T-helper 9 cell (primary cell): ENCODE measurements at regions not wholly inside any gene's neighbourhood (a gene's known extent, or its start where the extent isn't known, plus 50 kb on each side); places are given as distances from the start of the nearest gene placed in this dataset.

Source experiments
- DNase-seq: peaks from one replicate; pipeline ENCODE4 v3.0.0-alpha.2; 2020

GRCh38 chr15:99440551-99441443, 125.0 kb upstream of the MEF2A start:
- no peak for DNase-seq

DNA sequence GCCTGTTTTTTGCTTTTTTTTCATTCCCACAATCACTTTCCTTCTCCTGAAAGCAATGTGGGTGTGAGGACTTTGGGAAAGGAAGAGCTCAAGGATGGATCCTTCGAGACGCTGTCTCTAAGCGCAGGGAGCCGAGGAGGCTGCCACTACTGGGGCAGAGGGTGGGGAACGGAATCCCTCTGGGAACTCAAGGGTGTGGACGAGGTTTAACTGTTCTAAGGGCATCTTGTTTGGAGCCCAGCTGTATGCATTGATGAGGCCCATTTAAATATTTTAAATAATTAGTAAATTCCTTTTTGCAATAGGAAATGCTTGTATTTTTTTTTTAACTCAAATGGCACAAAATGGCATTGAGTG, 124.4 kb upstream of the MEF2A start:
- no peak for DNase-seq

GRCh38 chr15:99441871-99442251, 123.9 kb upstream of the MEF2A start:
- no peak for DNase-seq

- no peak for DNase-seq
Observed at GRCh38 chr15:99442252-99442897, 123.4 kb upstream of the MEF2A start.

DNA sequence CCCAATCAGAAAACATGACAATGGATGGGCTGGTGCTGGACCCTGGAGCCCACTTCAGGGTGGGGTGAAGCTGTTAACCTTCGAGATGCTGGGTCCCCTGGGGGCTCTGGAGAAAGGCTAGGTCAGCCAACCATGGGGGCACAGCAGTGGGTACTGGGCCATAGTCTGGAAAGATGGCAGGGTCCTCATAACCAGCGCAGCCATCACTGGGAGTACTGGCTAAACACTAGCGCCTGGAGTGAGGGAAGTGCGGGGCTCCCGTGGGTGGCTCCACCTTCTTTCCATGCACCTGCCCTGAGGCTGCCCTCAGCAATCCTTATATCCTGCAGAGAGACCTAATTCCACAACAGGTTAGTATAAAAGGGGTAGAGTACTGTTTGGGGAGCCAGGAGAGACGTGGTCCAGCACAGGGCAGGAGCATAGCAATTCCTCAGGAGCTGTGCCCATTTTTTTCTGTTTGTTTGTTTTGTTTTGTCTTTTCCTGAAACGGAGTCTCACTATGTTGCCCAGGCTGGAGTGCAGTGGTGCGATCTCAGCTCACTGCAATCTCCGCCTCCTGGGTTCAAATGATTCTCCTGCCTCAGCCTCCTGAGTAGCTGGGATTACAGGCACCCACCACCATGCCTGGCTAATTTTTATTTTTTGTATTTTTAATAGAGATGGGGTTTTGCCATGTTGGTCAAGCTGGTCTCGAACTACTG, 122.6 kb upstream of the MEF2A start:
- DNase-seq = no peak

DNA sequence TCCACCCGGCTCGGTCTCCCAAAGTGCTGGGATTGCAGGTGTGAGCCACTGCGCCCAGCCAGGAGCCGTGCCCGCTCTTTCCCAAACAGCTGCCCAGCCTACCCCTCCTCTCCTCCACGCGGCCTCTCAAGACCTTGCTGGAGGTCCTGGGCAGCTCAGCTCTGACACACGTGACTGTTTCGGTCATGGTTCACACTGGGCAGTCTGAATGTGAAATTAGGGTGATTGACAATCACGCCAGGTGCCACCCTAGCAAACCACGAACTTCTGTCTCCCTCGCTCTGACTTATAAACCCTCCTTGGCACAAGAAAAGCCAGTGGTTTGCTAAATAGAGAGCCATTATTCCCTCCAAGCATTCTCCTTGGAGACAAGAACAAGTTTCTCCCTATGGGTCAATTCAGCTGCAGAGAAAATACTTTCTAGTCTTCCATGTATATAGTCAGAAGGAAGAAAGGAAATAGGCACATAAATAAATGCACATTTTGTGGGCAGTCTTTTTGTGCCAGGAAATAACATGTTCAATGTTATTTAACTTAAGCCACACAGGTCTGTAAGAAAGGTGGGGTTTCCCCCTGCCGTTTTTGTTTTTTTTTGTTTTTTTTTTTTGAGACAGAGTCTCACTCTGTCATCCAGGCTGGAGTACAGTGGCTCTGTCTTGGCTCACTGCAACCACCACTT, 121.9 kb upstream of the MEF2A start:
- no peak for DNase-seq

DNA sequence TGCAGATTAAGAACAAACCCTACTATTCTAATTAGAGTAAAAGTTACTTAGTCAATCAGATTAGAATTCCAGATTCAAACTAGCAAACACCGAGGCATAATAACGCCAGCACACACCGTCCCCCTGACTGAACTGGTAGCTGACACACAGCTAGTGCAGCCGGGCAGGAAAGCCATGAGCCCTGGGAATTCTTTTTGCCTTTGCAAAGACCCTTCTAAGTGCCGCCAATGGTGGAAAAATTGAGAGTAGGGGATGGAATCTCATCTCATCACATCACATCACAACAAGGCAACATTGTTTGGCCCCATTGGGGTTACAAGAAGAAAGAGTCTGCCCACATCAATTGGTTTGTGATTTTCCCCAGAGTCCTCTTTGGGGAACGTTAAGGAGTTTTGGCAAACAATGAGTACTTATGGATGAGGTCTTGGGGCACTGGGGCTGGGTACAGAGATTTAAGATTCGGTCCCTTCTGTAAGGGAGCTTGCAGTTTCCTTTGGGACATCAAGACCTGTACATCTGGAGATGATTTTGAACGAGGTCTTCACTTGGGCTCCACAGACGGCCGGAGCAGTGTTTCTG, 120.4 kb upstream of the MEF2A start:
- no peak for DNase-seq

- DNase-seq = no peak
Observed at GRCh38 chr15:99446565-99447496, 119.0 kb upstream of the MEF2A start.

DNA sequence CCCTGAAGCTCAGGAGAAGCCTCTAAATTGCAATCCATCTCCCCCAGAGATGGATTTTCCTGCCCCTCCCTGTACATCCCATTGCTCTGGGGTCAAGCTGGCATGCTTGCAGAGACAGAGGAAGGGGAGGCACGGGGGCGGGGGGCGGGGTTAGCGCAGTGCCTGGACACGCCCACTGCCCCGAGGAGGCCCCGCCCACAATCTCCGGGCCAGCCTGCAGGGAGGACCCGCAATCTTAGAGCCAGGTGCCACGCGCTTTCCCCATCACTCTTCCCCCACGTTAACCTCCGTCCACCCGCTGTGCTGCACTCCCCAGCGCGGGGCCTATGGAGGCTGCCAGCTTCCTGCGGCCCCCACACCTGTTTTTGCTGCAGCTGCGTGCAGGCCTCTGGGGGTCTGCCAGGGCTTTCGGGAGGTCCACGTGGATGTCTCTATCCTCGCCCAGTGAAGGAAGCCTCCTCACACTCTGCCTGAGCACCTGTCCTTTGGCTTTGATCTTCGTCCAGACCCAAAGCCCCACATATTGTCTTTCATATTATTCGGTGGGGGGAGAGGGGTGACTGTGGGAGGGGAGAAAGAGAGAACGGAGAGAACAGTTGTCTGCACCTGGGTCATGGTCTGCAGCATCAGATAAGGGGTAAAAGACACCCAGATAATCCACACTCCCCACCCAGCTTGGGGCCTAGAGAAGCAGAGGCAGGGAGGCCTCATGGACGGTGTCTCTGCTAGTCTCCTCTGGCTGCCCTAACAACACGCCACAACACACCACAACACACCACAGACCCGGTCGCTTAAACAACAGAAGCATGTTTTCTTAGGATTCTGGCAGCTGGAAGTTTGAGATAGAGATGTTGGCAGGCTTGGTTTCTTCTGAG, 118.0 kb upstream of the MEF2A start:
- no peak for DNase-seq

GRCh38 chr15:99449514-99449913, 116.3 kb upstream of the MEF2A start:
- DNase-seq = no peak

DNA sequence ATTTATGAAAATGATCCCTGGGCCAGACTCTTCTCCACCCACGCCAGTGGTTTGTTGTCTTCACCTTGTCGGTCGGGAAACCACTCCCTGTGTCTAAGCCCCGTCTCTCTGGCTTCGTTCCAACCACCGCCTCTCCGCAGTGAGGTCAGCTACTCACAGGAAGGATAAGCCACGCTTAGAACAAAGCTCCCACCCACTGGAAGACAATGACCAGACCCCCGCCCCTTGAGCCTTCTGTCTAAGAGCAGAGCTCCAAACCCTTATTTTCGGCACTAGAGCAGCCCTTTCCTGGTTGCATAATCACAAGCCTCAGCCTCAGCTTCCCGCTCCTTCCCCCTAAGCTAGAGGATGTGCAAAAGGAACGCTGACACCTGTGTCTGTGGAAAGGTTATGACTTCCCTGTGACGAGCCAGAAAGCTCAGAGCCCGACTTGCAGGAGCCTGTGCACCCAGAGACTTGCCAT, 114.9 kb upstream of the MEF2A start:
- DNase-seq = peak; percentile 38

DNA sequence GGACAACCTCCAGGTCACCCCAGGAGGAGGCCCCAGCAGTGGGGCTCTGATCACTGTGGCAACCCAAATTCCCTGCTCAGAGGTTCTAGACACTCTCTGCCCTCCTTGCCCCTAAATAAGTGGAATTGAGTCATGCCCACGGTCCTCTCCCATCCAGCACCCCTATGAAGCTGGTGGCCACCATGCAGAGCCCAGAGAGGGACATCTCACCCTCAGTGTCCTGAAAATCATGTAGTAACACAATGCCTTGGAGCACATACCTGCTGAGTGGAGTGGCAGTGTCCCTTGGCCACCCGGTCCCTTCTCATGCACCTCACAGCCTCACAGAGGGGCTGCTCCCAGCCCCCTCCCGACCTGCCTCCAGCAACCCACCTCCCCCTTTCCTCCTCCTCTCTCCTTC, 114.3 kb upstream of the MEF2A start:
- DNase-seq = no peak

- DNase-seq = no peak
Observed at GRCh38 chr15:99452010-99452409, 113.8 kb upstream of the MEF2A start.

DNA sequence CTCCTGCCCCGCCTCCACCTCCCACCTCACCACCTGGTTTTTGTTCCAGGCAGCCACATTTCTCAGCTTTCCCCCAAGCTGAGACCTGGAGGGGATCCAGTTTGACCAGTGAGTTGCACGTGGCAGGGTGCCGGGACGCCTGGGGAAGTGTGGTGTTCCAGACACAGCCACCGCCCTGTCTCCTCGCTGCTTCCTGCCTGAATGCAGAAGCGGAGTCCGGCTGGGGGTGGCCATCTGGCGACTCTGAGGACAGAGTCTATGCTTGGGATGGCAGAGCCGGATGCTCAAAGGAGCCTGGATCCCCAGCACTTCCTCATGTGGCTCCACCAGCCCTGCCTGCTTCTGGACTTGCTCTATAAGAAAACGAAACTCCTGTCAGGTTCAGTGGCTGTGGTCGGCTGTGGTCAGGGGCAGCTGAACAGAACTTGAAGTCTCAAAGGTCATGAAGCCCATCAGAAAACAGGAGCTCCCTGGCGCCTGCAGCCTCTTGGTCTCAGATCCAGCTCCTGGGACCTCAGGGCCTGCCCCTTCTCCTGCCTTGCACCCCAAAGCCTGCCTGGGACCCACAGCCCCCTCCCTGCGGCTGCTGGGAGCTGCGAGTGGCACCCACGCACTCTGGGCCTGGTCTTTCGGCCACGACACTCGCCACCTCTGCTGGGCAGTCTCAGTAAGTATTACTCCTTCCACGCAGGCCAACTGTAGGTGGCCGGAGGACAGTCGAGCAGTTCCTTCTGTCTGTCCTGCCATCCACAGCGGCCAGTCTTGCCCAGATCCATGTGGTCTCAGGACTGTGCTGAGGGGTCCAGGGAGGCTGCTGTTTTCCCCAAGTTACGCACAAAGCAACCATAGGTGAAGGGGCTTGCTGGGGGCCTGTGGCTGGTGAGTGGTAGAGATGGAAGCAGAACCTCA, 112.8 kb upstream of the MEF2A start:
- DNase-seq = no peak

DNA sequence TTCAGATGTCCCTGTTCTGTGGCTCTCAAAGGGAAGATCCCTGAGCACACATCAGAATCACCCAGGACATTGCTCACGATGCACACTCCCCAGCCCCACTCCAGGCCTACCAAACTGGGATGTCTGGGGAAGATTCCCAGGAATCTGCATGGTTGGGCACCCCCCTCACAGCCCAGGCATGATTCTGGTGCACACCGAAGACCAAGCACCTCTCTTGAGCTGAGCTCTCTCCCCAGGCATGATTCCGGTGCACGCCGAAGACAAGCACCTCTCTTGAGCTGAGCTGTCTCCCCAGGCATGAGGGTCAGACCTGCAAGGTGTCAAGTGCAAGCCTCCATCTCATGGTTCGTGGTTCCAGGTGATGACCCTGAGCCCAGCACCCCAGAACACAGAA, 112.2 kb upstream of the MEF2A start:
- no peak for DNase-seq

GRCh38 chr15:99454107-99454809, 111.5 kb upstream of the MEF2A start:
- no peak for DNase-seq

GRCh38 chr15:99454941-99455788, 110.6 kb upstream of the MEF2A start:
- DNase-seq = no peak

- DNase-seq = no peak
Observed at GRCh38 chr15:99455789-99456160, 110.0 kb upstream of the MEF2A start.
